NCI-H1092 treated with DMSO at 0.1 percent for 48 hours (cell line): ENCODE measurements at regions not wholly inside any gene's neighbourhood (a gene's known extent, or its start where the extent isn't known, plus 50 kb on each side); places are given as distances from the start of the nearest gene placed in this dataset.

ENCODE experiments used
- DNase-seq: peaks from one replicate; lab custom pipeline; 2025; lab: John Stamatoyannopoulos, UW

GRCh38 chr2:153105829-153106578 is 372.6 kb downstream of the RPRM start:
- no peak for DNase-seq

GRCh38 chr2:153101187-153101586 is 377.4 kb downstream of the RPRM start:
- DNase-seq = no peak

- no peak for DNase-seq
Observed at GRCh38 chr2:153100151-153100550, 378.4 kb downstream of the RPRM start.

GRCh38 chr2:153098073-153098472 is 379.7 kb downstream of the ARL6IP6 start:
- DNase-seq = no peak

GRCh38 chr2:153096272-153096671 is 377.9 kb downstream of the ARL6IP6 start:
- DNase-seq = no peak

GRCh38 chr2:153091344-153091743 is 372.9 kb downstream of the ARL6IP6 start:
- DNase-seq = no peak

GRCh38 chr2:153079315-153079714 is 360.9 kb downstream of the ARL6IP6 start:
- DNase-seq = no peak

- no peak for DNase-seq
Observed at GRCh38 chr2:153077311-153077710, 358.9 kb downstream of the ARL6IP6 start.

GRCh38 chr2:153074207-153074606 is 355.8 kb downstream of the ARL6IP6 start:
- no peak for DNase-seq

GRCh38 chr2:153072813-153073212 is 354.4 kb downstream of the ARL6IP6 start:
- DNase-seq = no peak

- no peak for DNase-seq
Observed at GRCh38 chr2:153072077-153072476, 353.7 kb downstream of the ARL6IP6 start.

- no peak for DNase-seq
Observed at GRCh38 chr2:153071090-153071489, 352.7 kb downstream of the ARL6IP6 start.

- no peak for DNase-seq
Observed at GRCh38 chr2:153068915-153069314, 350.5 kb downstream of the ARL6IP6 start.

GRCh38 chr2:153068052-153068451 is 349.6 kb downstream of the ARL6IP6 start:
- no peak for DNase-seq

- no peak for DNase-seq
Observed at GRCh38 chr2:153059338-153060052, 341.1 kb downstream of the ARL6IP6 start.

GRCh38 chr2:153057743-153058142 is 339.3 kb downstream of the ARL6IP6 start:
- DNase-seq = no peak

- DNase-seq = no peak
Observed at GRCh38 chr2:153055182-153055581, 336.8 kb downstream of the ARL6IP6 start.

GRCh38 chr2:153052807-153053559 is 334.6 kb downstream of the ARL6IP6 start:
- no peak for DNase-seq

- DNase-seq = no peak
Observed at GRCh38 chr2:153047220-153047619, 328.8 kb downstream of the ARL6IP6 start.

- no peak for DNase-seq
Observed at GRCh38 chr2:153043385-153043784, 325.0 kb downstream of the ARL6IP6 start.

GRCh38 chr2:153028626-153029025 is 310.2 kb downstream of the ARL6IP6 start:
- DNase-seq = no peak

GRCh38 chr2:153027533-153027932 is 309.1 kb downstream of the ARL6IP6 start:
- DNase-seq = no peak

- DNase-seq = no peak
Observed at GRCh38 chr2:153020201-153020600, 301.8 kb downstream of the ARL6IP6 start.
